HFFc6 (cell line): ENCODE measurements at regions not wholly inside any gene's neighbourhood (a gene's known extent, or its start where the extent isn't known, plus 50 kb on each side); places are given as distances from the start of the nearest gene placed in this dataset.

Experiments
- DNase-seq: peaks from one replicate; pipeline ENCODE4 v3.0.0-alpha.2; 2018
- H3K27ac Mint-ChIP-seq: 2 replicates; pipeline ENCODE4 v1.8.0; 2020; ENCODE audit warnings: mild to moderate bottlenecking, mixed read lengths
- H3K27me3 Mint-ChIP-seq: 2 replicates; pipeline ENCODE4 v1.8.0; 2021; ENCODE audit warnings: mild to moderate bottlenecking, moderate library complexity, mixed read lengths; ENCODE audit not compliant: insufficient read depth
- H3K36me3 Mint-ChIP-seq: 2 replicates; pipeline ENCODE4 v1.8.0; 2021; ENCODE audit warnings: low read depth, mixed read lengths
- H3K4me1 Mint-ChIP-seq: 2 replicates; pipeline ENCODE4 v1.8.0; 2020; ENCODE audit warnings: low read depth, mixed read lengths
- H3K4me3 Mint-ChIP-seq: 2 replicates; pipeline ENCODE4 v1.8.0; 2020; ENCODE audit warnings: mild to moderate bottlenecking, moderate library complexity, mixed read lengths
- H3K9me3 Mint-ChIP-seq: 2 replicates; pipeline ENCODE4 v1.8.0; 2020; ENCODE audit warnings: mild to moderate bottlenecking, mixed read lengths
- CTCF ChIP-seq: fragments of 200-600 bp; sonication (generic); IDR thresholded peaks from 2 replicates; pipeline ENCODE4 v1.5.0; 2021; ENCODE audit warnings: antibody characterized with exemption, mild to moderate bottlenecking

DNA sequence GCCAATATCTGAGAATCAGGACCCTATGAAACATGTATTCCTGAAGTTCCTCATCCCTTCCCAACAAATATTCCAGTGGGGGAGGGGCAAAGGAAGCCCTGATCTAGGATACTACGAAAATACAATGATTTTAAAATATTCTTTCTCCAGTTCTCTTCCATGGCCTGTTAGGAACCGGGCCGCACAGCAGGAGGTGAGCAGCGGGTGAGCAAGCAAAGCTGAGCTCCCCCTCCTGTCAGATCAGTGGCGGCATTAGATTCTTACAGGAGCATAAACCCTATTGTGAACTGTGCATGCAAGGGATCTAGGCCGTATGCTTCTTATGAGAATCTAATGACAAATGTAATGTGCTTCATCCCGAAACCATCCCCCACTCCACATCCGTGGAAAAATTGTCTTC, 370.8 kb downstream of the WDR11 start:
- TF ChIP-seq CTCF, result no peak
- no peak for DNase-seq
- Mint-ChIP-seq H3K4me3 (no peak overlapping the region), H3K9me3 (peaks cover 47% of the 10 kb centered on the region), H3K4me1 (no peaks in the 10 kb centered on the region), H3K27ac (no peak overlapping the region), H3K27me3 (no peaks in the 10 kb centered on the region), H3K36me3 (no peaks in the 10 kb centered on the region)

GRCh38 chr10:121222842-121223241, 371.7 kb downstream of the WDR11 start:
- H3K27ac Mint-ChIP-seq, result no peak overlapping the region
- no peaks in the 10 kb centered on the region for H3K36me3 Mint-ChIP-seq
- no peaks in the 10 kb centered on the region for H3K4me1 Mint-ChIP-seq
- no peak for DNase-seq
- H3K27me3 Mint-ChIP-seq, result no peaks in the 10 kb centered on the region
- H3K9me3 Mint-ChIP-seq, result peaks cover 51% of the 10 kb centered on the region
- no peak for TF ChIP-seq CTCF
- H3K4me3 Mint-ChIP-seq, result no peak overlapping the region

DNA sequence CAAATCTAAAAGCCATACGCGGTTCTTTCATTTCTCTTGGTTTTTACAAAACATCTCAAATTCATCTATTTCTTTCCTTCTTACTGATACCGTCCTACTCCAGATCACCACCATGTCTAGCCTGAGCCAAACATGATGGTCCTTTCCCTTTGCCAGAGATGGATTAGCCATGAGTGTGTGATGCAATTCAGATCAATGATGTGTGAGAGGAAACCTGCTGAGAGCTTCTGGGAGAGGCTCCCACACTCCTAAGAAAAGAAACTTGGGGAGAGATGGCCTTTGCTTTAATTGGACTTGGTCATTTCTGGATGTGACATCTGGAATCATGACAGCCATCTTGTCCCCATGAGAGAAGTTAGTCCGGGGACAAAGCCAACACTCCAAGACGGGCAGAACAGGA, 367.2 kb downstream of the FGFR2 start:
- H3K27ac Mint-ChIP-seq, result no peak overlapping the region
- H3K36me3 Mint-ChIP-seq, result peaks cover 6% of the 10 kb centered on the region; the same call in 1 of the 2 replicates
- H3K9me3 Mint-ChIP-seq, result peaks cover 55% of the 10 kb centered on the region
- no peaks in the 10 kb centered on the region for H3K4me1 Mint-ChIP-seq
- peaks cover 2% of the 10 kb centered on the region for H3K27me3 Mint-ChIP-seq
- no peak for DNase-seq
- no peak for TF ChIP-seq CTCF
- no peak overlapping the region for H3K4me3 Mint-ChIP-seq

GRCh38 chr10:121232494-121232893, 365.8 kb downstream of the FGFR2 start:
- Mint-ChIP-seq H3K27me3 (peaks cover 2% of the 10 kb centered on the region), H3K4me1 (no peaks in the 10 kb centered on the region), H3K4me3 (no peak overlapping the region), H3K9me3 (peaks cover 60% of the 10 kb centered on the region), H3K27ac (no peak overlapping the region), H3K36me3 (peaks cover 6% of the 10 kb centered on the region; the same call in 1 of the 2 replicates)
- DNase-seq, result no peak
- TF ChIP-seq CTCF, result no peak

GRCh38 chr10:121235692-121236091, 362.6 kb downstream of the FGFR2 start:
- no peak for TF ChIP-seq CTCF
- peaks cover 71% of the 10 kb centered on the region for H3K9me3 Mint-ChIP-seq
- H3K4me1 Mint-ChIP-seq, result no peaks in the 10 kb centered on the region
- no peak overlapping the region for H3K4me3 Mint-ChIP-seq
- no peak for DNase-seq
- no peak overlapping the region for H3K27ac Mint-ChIP-seq
- peaks cover 2% of the 10 kb centered on the region for H3K27me3 Mint-ChIP-seq
- peaks cover 9% of the 10 kb centered on the region for H3K36me3 Mint-ChIP-seq

GRCh38 chr10:121236621-121237020, 361.6 kb downstream of the FGFR2 start:
- Mint-ChIP-seq H3K9me3 (peaks cover 67% of the 10 kb centered on the region), H3K4me3 (no peak overlapping the region), H3K27me3 (no peaks in the 10 kb centered on the region; the same call in 1 of the 2 replicates), H3K36me3 (peaks cover 11% of the 10 kb centered on the region), H3K4me1 (no peaks in the 10 kb centered on the region), H3K27ac (no peak overlapping the region)
- no peak for TF ChIP-seq CTCF
- DNase-seq, result no peak
